ENCODE measurements at regions not wholly inside any gene's neighbourhood (a gene's known extent, or its start where the extent isn't known, plus 50 kb on each side); places are given as distances from the start of the nearest gene placed in this dataset.

- H3K23ac ChIP-seq (ENCODE audit: low read depth, low read length): no peak overlapping the region
- no peak overlapping the region for H3K27ac ChIP-seq (ENCODE audit: insufficient read depth, low read length)
- ChIA-PET CTCF (no interaction called here), POLR2A (ENCODE audit: unreplicated experiment) (no interaction called here)
- no peak overlapping the region for H2BK120ac ChIP-seq (ENCODE audit: low read depth, low read length)
- peaks cover 33 to 70% of the 10 kb centered on the region in 2 experiments for H3K79me1 ChIP-seq (ENCODE audit: low read depth in 1 of 2, low read length in 2 of 2)
- no peaks in the 10 kb centered on the region; the same call in 1 of the 2 replicates for H3K9me1 ChIP-seq (ENCODE audit: insufficient read depth, low read length)
- H3K9me3 ChIP-seq (ENCODE audit: control insufficient read depth, insufficient read depth, low read length): no peaks in the 10 kb centered on the region
- no peak for ATAC-seq (ENCODE audit: low read depth)
- peaks cover 1% of the 10 kb centered on the region; the same call in 1 of the 2 replicates for H3K4me1 ChIP-seq (ENCODE audit: control insufficient read depth, insufficient read depth, low read length)
- no peak overlapping the region for H3K4me2 ChIP-seq (ENCODE audit: low read depth, low read length)
- no peaks in the 10 kb centered on the region for H3K27me3 ChIP-seq (ENCODE audit: control insufficient read depth, insufficient read depth, low read length)
- no peak overlapping the region for H2AFZ ChIP-seq (replicated peaks; ENCODE audit: low read length, poor library complexity)
- no peak overlapping the region for H3K4me3 ChIP-seq (ENCODE audit: insufficient read depth, low read depth, low read length)
- in situ Hi-C loops (cut with MboI; ENCODE audit: low sequenced_read_pairs) (no loop called here), dilution Hi-C loops (cut with HindIII; ENCODE audit: low sequenced_read_pairs, unreplicated experiment) (no loop called here), intact Hi-C loops (cut with micrococcal nuclease) (no loop called here)
- H3K56ac ChIP-seq (ENCODE audit: extremely low read depth, insufficient read depth, low read length): no peak overlapping the region
- no peak for DNase-seq
- no peak overlapping the region for H2AK5ac ChIP-seq (ENCODE audit: low read depth, low read length)
- H3K9ac ChIP-seq (ENCODE audit: low read depth, low read length): no peak overlapping the region
- BruUV-seq (replicated peaks): no TSS peak
- no peak overlapping the region for H2AK9ac ChIP-seq (replicated peaks; ENCODE audit: low read depth, low read length, poor library complexity)
- no peak overlapping the region for H3K14ac ChIP-seq (replicated peaks; ENCODE audit: low read depth, low read length)
- no peaks in the 10 kb centered on the region for H3K36me3 ChIP-seq (ENCODE audit: control insufficient read depth, insufficient read depth, low read length)
- H3K4ac ChIP-seq (ENCODE audit: low read depth, low read length): no peak overlapping the region
- no peak overlapping the region for H4K91ac ChIP-seq (ENCODE audit: insufficient read depth, low read depth, low read length)
- no peak overlapping the region for H4K8ac ChIP-seq (ENCODE audit: low read depth in 2 of 2, low read length in 2 of 2)
- H2BK5ac ChIP-seq (ENCODE audit: low read depth, low read length, poor library complexity, severe bottlenecking): no peak overlapping the region
- TF ChIP-seq ELK1 (IDR thresholded peaks at IDR 0.05; ENCODE audit: borderline replicate concordance, low read depth, low read length): no peak
- no peak for TF ChIP-seq RCOR1 (IDR thresholded peaks at IDR 0.05; ENCODE audit: insufficient replicate concordance, low read length)
- no peak for TF ChIP-seq FOS (IDR thresholded peaks at IDR 0.05; ENCODE audit: low read depth, low read length)
- no peak for TF ChIP-seq NFE2L2 (IDR thresholded peaks at IDR 0.05; ENCODE audit: low read depth, low read length)
- H2BK20ac ChIP-seq (ENCODE audit: low read depth, low read length): no peak overlapping the region
- H4K20me1 ChIP-seq (ENCODE audit: insufficient read depth, low read length): peaks cover 83% of the 10 kb centered on the region
- no peak overlapping the region for H3K18ac ChIP-seq (ENCODE audit: low read depth, low read length)
- 90% methylated on average over 3 of the region's 3 CpGs; no CpG with 5 or more reads in 1 of the 2 experiments for WGBS, 2 experiments (ENCODE audit: extremely low coverage in 2 of 2, insufficient read length in 1 of 2)
- no peak overlapping the region for H4K5ac ChIP-seq (ENCODE audit: low read depth, low read length)
- H2BK15ac ChIP-seq (ENCODE audit: low read depth, low read length): no peak overlapping the region
These were observed 457.4 kb downstream of the SHQ1 start for GRCh38 chr3:72390841-72391240.

All from IMR-90 (cell line).